Activated T-cell treated with anti-CD3 and anti-CD28 coated beads, Interleukin-2, amount 50 U/mL, for 4 hours (primary cell): ENCODE measurements at regions not wholly inside any gene's neighbourhood (a gene's known extent, or its start where the extent isn't known, plus 50 kb on each side); places are given as distances from the start of the nearest gene placed in this dataset.
"Not testable (repeated sequence)": the region's sequence is repeated elsewhere in the genome, so short reads cannot be mapped to it uniquely, and the experiment has no call there.

Experiments
- ATAC-seq, 2 donors: fragments of 200-7000 bp; cut with Tn5 transposase; one replicate each; pipeline ENCODE4 v1.10.0; 2021
- DNase-seq: peaks from one replicate; pipeline ENCODE4 v3.0.0-alpha.2; 2020
- H3K27me3 Mint-ChIP-seq: one replicate; pipeline ENCODE4 v1.8.0; 2021; ENCODE audit warnings: low read depth, mixed read lengths
- H3K36me3 Mint-ChIP-seq: one replicate; pipeline ENCODE4 v1.8.0; 2022; ENCODE audit warnings: mixed read lengths; ENCODE audit not compliant: insufficient read depth
- H3K4me1 Mint-ChIP-seq: one replicate; pipeline ENCODE4 v1.8.0; 2021; ENCODE audit warnings: low read depth, mixed read lengths
- H3K4me3 Mint-ChIP-seq: one replicate; pipeline ENCODE4 v1.8.0; 2021; ENCODE audit warnings: mild to moderate bottlenecking, moderate library complexity, mixed read lengths
- H3K9me3 Mint-ChIP-seq: one replicate; pipeline ENCODE4 v1.8.0; 2021; ENCODE audit warnings: mixed read lengths

DNA sequence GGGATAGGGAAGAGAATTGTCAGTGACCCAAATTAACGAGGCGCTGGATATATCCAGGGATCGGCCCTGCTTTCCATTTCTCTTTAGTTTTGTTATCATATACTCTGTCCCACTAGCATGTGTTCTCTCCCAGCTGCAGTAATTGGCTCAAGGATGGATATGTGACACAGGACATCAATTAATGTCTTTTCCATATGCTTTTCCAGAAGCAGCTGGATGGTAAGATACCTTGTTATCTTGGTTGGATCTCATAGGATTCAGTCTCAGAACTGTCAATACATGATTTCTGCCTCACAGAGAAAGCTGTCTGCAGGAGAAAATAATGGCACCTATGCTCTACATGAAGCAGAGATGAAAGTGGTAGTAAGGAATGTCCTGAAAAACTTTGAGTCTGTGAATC is 157.1 kb upstream of the SPRY2 start:
- Mint-ChIP-seq H3K9me3 (peaks cover 13% of the 10 kb centered on the region), H3K4me3 (no peak overlapping the region), H3K27me3 (no peaks in the 10 kb centered on the region), H3K36me3 (no peaks in the 10 kb centered on the region), H3K4me1 (no peaks in the 10 kb centered on the region)
- ATAC-seq (no peak), DNase-seq (no peak)

DNA sequence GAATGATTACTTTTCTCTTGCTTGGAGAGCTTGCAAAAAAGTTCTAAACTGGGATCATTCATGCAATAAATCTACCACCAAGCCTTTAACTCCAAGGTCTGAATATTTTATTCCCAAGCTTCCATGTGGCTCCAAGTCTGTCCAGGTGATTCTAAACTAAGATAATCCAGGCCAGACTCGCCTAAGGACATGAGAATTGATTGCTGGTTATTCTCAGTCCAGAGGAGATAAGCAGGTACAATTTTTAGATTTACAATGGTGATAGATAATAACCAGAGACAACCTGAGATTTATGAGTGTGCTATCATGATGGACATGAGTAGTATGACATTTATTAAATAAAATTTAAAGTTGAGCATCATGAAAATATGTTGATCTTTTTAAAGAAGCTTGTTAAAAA is 156.5 kb upstream of the SPRY2 start:
- no peak for DNase-seq
- no peak for ATAC-seq
- no peaks in the 10 kb centered on the region for H3K4me1 Mint-ChIP-seq

DNA sequence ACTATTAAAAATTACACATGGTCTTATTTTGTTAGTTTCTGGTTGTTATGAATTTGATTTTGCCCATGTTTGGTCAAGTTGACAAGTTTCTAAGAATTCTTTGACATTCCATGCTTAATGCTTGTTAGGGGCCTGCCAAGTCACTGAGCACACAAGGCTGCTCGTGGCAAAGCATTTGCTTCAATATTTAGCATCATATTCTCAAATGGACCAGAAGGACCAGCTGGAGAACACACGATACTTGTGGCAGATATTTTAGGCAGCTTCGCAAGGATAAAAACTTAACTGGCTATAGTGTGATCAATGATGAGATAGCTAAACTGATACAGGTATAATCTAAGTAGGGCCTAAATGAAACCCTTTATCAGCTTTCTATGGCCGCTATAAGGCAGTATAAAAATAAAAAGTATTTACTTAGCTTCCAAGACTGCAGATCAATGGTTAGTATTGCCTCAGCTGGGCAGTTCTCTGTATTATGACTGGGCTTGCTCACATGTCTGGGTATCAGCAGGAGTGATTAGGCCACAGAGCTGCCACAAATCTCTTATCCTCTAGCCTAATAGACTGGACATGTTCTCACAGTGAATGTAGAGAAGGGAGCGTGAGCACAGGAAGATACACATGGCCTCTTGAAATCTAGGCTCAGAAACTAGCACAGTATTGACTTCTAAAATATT is 155.9 kb upstream of the SPRY2 start:
- Mint-ChIP-seq H3K9me3 (peaks cover 7% of the 10 kb centered on the region), H3K27me3 (no peaks in the 10 kb centered on the region), H3K4me3 (no peak overlapping the region), H3K36me3 (no peaks in the 10 kb centered on the region), H3K4me1 (no peaks in the 10 kb centered on the region)
- no peak for DNase-seq
- no peak for ATAC-seq

More for the DNA sequence above, 156.5 kb upstream of the SPRY2 start:
- H3K27me3 Mint-ChIP-seq: no peaks in the 10 kb centered on the region
- peaks cover 8% of the 10 kb centered on the region for H3K9me3 Mint-ChIP-seq
- no peak overlapping the region for H3K4me3 Mint-ChIP-seq
- H3K36me3 Mint-ChIP-seq: no peaks in the 10 kb centered on the region

DNA sequence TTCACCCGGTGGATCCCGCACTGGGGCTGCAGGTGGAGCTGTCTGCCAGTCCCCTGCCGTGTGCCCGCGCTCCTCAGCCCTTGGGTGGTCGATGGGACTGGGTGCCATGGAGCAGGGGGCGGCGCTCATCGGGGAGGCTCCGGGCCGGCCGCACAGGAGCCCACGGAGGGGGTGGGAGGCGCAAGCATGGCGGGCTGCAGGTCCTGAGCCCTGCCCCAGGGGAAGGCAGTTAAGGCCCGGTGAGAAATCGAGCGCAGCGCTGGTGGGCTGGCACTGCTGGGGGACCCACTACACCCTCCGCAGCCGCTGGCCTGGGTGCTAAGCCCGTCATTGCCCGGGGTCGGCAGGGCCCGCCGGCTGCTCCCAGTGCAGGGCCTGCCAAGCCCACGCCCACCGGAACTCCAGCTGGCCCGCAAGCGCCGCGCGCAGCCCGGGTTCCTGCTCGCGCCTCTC is 149.6 kb upstream of the SPRY2 start:
- not testable (repeated sequence) for H3K4me1 Mint-ChIP-seq, H3K27me3 Mint-ChIP-seq, DNase-seq, H3K9me3 Mint-ChIP-seq, ATAC-seq, H3K36me3 Mint-ChIP-seq, H3K4me3 Mint-ChIP-seq

DNA sequence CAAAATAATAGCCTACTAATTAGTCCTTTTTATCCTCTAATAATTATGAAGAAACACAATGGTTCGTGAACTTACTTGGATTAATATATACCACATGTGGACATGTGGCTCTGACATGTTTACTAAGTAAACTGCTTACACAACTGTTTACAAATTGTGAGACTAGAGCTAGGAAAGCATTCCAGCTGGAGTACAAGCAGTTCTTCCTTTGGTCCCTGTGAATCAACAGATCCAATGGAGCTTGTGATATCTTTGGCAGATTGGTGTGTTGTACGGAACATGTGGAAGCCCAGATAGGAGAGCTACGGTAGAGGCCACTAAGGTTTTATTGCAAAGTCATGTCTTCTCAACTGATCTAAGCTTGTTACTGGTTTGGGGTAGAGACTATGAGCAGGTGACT is 145.5 kb upstream of the SPRY2 start:
- Mint-ChIP-seq H3K4me1 (no peaks in the 10 kb centered on the region), H3K4me3 (no peak overlapping the region), H3K27me3 (no peaks in the 10 kb centered on the region), H3K36me3 (no peaks in the 10 kb centered on the region), H3K9me3 (peaks cover 4% of the 10 kb centered on the region)
- ATAC-seq (no peak), DNase-seq (no peak)

DNA sequence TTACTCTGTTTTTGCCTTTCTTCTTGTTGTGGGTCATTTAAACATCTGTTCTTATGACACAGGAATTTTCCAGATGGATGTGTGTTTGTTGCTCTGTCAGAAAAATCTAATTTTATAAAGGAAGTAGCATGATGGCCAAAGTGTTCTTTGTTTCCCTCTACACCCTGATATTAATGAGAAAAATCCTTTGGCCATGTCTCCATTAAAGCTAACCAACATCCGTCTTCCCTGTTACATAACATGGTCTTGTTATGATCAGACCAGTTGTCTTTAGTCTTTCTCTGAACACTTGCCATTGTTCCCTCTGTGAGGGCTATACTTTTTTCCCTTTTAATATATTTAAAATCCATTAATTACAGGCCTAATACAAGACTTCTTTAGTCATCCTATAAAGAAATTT is 142.2 kb upstream of the SPRY2 start:
- H3K27me3 Mint-ChIP-seq: no peaks in the 10 kb centered on the region
- no peaks in the 10 kb centered on the region for H3K4me1 Mint-ChIP-seq
- DNase-seq (no peak), ATAC-seq (no peak)
- H3K36me3 Mint-ChIP-seq: no peaks in the 10 kb centered on the region
- H3K4me3 Mint-ChIP-seq: no peak overlapping the region
- peaks cover 4% of the 10 kb centered on the region for H3K9me3 Mint-ChIP-seq

DNA sequence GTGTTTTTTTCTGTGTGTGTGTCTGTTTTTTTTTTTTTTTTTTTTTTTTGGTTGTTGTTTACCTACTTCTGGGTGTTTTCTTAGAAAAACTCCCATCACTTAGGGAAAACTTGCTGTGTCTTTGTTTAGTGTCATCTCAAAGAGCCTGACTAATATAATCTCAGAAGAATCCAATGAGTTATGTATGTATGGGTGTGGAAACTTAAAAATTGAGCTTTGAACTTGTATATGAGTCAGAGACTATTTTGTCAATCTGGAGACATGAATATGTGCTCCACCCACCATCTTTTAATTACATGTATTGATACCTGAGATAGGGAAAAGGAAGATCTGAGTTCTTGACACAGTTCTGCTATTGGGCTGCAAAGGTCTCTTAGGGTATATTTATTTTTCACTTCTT is 140.7 kb upstream of the SPRY2 start:
- Mint-ChIP-seq H3K9me3 (peaks cover 4% of the 10 kb centered on the region), H3K4me3 (no peak overlapping the region), H3K36me3 (no peaks in the 10 kb centered on the region), H3K27me3 (no peaks in the 10 kb centered on the region), H3K4me1 (no peaks in the 10 kb centered on the region)
- ATAC-seq (no peak), DNase-seq (no peak)

DNA sequence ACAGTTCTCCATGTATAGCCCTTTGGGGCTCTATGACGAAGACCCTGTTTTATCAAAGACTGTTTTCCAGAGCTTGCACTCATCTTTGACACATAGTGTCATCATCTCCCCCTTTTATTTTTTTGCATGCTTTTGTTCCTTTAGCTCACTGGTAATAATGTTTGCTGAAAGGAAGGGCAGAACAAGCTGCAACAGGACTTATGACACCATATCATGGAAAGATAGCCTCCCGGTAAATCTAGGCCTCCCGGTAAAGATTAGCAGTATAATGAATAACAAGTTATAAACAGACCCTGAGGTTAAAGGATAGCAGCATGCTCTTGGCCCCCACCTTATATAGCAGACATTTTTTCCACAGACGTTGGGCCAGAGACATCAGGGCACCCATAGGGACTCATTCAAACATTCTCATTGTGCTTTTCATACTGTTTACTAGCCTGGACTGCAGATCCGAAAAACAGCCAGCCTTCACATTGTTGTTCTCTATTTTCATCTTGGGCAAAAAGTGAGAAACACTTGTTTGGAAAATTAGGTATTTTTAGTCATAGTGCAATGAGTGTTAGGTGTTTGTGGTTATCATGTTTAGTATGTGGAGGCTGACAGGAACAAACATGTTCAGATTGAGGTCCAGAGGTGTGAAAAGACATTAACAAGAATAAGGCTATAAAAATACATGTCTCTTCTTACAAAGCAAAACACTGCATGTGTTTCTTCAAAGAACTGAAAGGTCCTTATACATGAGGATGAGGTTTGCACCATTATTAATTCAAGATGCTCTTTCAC is 136.9 kb upstream of the SPRY2 start:
- DNase-seq (no peak), ATAC-seq (no peak)
- H3K4me3 Mint-ChIP-seq: no peak overlapping the region
- H3K27me3 Mint-ChIP-seq: no peaks in the 10 kb centered on the region
- no peaks in the 10 kb centered on the region for H3K4me1 Mint-ChIP-seq
- H3K9me3 Mint-ChIP-seq: no peaks in the 10 kb centered on the region
- no peaks in the 10 kb centered on the region for H3K36me3 Mint-ChIP-seq

DNA sequence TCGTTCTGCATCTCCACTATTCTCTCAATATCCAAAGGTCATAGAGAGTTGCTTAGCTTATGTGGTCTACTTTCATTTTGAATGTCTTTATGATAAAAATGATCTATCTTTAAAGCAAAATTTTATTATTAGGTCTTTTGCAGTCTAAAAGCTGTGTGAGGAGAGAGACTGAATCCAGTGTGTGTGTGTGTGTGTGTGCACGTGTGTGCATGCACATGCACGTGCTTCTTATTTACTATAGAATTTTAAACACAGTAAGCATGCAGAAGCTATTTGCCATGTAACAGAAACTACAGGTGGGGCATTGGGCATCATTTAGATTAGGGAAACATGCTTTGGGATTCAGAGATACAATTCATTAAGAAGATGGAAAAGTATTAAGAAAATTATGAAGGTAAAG is 136.0 kb upstream of the SPRY2 start:
- Mint-ChIP-seq H3K36me3 (no peaks in the 10 kb centered on the region), H3K9me3 (no peaks in the 10 kb centered on the region), H3K27me3 (no peaks in the 10 kb centered on the region), H3K4me3 (no peak overlapping the region), H3K4me1 (no peaks in the 10 kb centered on the region)
- DNase-seq (no peak), ATAC-seq (no peak)

DNA sequence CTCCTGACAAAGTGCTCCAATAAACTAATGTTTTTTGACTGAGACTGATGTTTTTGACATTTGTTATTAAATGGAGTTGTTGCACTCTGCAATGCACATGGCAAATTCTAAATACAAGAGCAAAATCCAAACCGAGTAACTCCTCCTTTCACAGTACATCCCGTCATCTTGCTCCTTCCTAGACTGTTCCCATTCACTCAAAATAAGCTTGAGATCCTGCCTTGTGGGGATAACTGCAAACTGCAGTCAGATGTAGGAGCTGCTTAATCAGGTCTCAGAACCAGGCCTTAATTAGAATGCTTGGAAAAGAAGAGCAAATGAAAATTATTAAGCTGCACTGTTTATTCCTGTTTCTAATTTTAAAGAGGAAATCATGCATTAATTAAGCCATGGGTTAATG is 134.8 kb upstream of the SPRY2 start:
- no peaks in the 10 kb centered on the region for H3K9me3 Mint-ChIP-seq
- no peaks in the 10 kb centered on the region for H3K27me3 Mint-ChIP-seq
- no peak for DNase-seq
- no peak for ATAC-seq
- H3K4me1 Mint-ChIP-seq: no peaks in the 10 kb centered on the region
- no peaks in the 10 kb centered on the region for H3K36me3 Mint-ChIP-seq
- H3K4me3 Mint-ChIP-seq: no peak overlapping the region

DNA sequence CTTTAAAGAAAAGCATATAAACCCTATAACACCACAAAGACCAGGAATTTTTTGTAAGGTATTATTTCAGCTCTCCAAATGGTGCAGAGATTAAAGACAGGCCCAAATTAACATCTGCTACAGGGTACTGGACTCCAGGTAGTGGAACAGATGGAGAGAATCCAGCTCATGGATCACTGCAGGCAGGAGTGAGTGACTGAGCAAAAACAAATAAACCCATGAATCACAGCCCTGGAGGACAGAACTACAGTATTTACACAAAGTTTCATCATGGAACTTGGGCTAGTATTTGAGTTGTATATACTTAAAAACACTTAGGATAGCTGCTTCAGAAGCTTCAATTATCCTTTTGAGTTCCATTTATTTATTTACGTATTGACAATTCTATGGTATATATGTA is 132.8 kb upstream of the SPRY2 start:
- Mint-ChIP-seq H3K36me3 (no peaks in the 10 kb centered on the region), H3K4me1 (no peaks in the 10 kb centered on the region), H3K4me3 (no peak overlapping the region), H3K27me3 (no peaks in the 10 kb centered on the region), H3K9me3 (peaks cover 5% of the 10 kb centered on the region)
- ATAC-seq (no peak), DNase-seq (no peak)

DNA sequence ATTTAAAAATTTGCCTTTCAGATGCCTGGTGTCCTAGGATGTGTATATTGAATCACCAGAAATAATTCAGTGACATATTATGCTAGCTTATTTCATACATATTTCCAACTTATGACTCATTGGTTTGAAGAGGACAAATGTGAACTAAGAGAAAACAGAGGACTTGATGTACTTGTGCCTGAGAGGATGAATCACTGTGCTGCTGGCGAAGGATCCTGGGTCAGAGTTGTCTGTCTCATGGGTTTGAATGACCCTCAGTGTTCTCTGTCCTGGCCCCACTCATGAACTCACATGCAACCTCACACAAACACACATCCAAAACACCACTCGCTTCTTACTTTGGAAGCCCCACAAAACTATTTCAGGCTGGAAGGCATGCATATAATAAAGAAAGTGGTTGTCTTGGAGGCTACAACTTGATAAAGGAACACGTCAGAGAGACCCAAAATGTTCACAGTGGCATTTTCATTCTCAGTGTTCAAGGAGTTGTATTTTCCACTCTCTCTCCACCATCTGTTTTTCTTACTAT is 129.0 kb upstream of the SPRY2 start:
- Mint-ChIP-seq H3K4me1 (no peaks in the 10 kb centered on the region), H3K9me3 (peaks cover 12% of the 10 kb centered on the region), H3K4me3 (no peak overlapping the region), H3K27me3 (no peaks in the 10 kb centered on the region), H3K36me3 (no peaks in the 10 kb centered on the region)
- no peak for ATAC-seq
- no peak for DNase-seq

DNA sequence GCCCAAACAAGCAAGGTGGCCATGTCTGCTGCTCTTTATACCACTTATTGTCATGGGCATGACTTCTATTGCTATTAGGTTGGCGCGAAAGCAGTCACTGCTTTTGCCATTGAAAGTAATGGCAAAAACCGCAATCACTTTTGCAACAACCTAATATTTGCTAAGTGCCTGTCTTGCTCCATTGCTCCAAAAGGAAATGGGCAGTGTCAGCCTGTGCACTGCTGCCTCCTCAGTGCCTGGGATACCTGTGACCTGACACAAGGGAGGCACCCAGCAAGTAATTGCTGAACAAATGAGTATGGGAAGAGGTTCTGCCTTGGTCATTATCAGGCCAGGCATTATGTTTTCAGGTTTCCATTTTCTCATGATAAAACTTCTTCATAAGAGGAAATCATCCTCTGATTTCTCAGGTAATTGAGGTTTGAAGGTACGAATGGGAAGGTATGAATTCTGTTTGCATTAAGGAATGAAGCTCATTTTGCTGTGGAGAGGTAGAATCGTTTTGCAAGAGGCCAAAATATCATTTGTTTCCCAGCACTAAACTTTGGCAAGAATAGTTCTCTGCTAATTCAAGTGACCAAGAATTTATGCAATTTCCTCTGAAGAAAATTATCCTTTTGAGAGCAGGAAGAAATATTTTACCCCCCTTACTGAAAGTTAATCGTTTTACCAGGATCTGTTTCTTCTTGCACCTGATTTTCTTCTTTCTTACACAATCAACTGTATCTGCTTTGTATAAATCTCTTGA is 128.4 kb upstream of the SPRY2 start:
- H3K4me1 Mint-ChIP-seq: no peaks in the 10 kb centered on the region
- H3K9me3 Mint-ChIP-seq: peaks cover 12% of the 10 kb centered on the region
- H3K36me3 Mint-ChIP-seq: no peaks in the 10 kb centered on the region
- no peak for ATAC-seq
- H3K4me3 Mint-ChIP-seq: no peak overlapping the region
- H3K27me3 Mint-ChIP-seq: no peaks in the 10 kb centered on the region
- DNase-seq: no peak

DNA sequence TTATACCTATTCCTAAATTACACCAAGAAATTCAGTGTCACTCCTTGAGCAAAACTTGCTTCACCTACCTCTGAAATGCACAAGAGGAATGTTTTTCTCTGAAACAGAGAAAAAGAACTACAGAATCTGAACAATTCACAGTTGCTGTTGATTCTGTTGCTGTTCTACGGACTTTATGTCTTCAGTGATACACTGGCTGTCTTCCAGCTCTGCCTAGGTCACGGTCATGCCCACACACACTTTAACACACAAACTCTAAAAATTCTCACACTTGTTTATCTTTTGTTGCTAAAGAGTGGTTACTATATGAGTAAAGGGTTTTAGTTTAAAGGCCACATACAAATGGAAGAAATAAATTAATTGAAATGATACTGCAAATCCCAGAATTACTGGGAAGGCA is 124.4 kb upstream of the SPRY2 start:
- ATAC-seq (no peak), DNase-seq (no peak)
- Mint-ChIP-seq H3K27me3 (no peaks in the 10 kb centered on the region), H3K4me1 (no peaks in the 10 kb centered on the region), H3K4me3 (no peak overlapping the region), H3K9me3 (peaks cover 12% of the 10 kb centered on the region), H3K36me3 (no peaks in the 10 kb centered on the region)
